Neural crest cell (in vitro differentiated cells): ENCODE measurements at regions not wholly inside any gene's neighbourhood (a gene's known extent, or its start where the extent isn't known, plus 50 kb on each side); places are given as distances from the start of the nearest gene placed in this dataset.
A peak's percentile ranks its signal among the peaks of the same experiment; 100 is the strongest.

Source experiments
- DNase-seq: peaks from one replicate; pipeline ENCODE4 v3.0.0; 2021; ENCODE audit warnings: low read depth, mixed read lengths, low spot score
- H3K27ac Mint-ChIP-seq: one replicate; pipeline ENCODE4 v1.8.0; 2021; ENCODE audit warnings: mild to moderate bottlenecking, mixed read lengths; ENCODE audit not compliant: unreplicated experiment
- H3K27me3 Mint-ChIP-seq: 2 replicates; pipeline ENCODE4 v1.8.0; 2021; ENCODE audit warnings: low read depth, mild to moderate bottlenecking, mixed read lengths
- H3K36me3 Mint-ChIP-seq: 2 replicates; pipeline ENCODE4 v1.8.0; 2021; ENCODE audit warnings: low read depth, mild to moderate bottlenecking, mixed read lengths
- H3K4me1 Mint-ChIP-seq: 2 replicates; pipeline ENCODE4 v1.8.0; 2021; ENCODE audit warnings: mixed read lengths
- H3K4me3 Mint-ChIP-seq: one replicate; pipeline ENCODE4 v1.8.0; 2021; ENCODE audit warnings: mild to moderate bottlenecking, mixed read lengths
- H3K9me3 Mint-ChIP-seq: 2 replicates; pipeline ENCODE4 v1.8.0; 2021; ENCODE audit warnings: mixed read lengths
- TF ChIP-seq, protein P1 (sequence below): fragments of 200-600 bp; sonication (generic); conservative IDR thresholded peaks from 2 replicates; pipeline ENCODE4 v1.5.0; 2021; ENCODE audit warnings: antibody characterized with exemption, mild to moderate bottlenecking

DNA sequence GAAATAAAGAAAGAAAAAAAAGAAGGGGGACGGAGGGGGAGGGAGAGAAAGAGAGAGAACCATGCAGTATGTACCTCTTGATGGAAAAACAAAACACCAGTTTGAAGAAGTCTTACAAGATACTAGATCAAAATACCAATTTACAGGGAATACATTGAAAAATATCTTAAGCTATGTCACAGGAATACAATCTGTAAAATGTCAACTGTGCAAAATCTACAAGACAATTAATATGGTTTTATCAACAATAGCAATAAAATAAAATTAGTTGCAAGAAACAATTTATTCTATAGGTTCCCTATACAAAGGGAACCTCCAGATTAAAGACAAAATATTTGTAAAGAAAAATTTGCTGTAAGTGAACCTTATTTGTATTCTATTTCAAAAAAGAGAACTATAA, 98.3 kb upstream of the CABCOCO1 start:
- Mint-ChIP-seq H3K36me3 (no peaks in the 10 kb centered on the region), H3K27ac (no peak overlapping the region), H3K9me3 (peaks cover 3% of the 10 kb centered on the region), H3K27me3 (no peaks in the 10 kb centered on the region), H3K4me3 (no peak overlapping the region), H3K4me1 (peaks cover 18% of the 10 kb centered on the region)
- TF ChIP-seq, protein P1, sequence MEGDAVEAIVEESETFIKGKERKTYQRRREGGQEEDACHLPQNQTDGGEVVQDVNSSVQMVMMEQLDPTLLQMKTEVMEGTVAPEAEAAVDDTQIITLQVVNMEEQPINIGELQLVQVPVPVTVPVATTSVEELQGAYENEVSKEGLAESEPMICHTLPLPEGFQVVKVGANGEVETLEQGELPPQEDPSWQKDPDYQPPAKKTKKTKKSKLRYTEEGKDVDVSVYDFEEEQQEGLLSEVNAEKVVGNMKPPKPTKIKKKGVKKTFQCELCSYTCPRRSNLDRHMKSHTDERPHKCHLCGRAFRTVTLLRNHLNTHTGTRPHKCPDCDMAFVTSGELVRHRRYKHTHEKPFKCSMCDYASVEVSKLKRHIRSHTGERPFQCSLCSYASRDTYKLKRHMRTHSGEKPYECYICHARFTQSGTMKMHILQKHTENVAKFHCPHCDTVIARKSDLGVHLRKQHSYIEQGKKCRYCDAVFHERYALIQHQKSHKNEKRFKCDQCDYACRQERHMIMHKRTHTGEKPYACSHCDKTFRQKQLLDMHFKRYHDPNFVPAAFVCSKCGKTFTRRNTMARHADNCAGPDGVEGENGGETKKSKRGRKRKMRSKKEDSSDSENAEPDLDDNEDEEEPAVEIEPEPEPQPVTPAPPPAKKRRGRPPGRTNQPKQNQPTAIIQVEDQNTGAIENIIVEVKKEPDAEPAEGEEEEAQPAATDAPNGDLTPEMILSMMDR, result no peak
- no peak for DNase-seq

DNA sequence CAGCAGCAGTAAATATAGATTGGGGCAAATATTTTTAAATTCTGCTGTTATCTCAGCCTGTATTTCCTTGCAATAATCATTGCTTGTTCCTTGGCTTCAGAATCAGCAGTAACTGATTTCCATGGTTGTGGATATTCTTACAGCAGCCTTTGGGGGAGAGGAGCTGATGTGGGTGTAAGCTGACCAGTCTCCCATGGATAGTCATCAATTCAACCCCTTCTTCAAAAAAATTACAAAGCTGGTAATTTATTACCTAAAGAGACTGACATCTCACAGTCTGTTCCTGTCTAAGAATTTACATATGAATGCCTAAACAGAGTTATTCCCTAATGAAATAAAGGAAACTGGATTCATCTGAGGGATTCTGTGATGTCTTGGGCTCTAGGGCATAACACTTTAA, 103.1 kb upstream of the CABCOCO1 start:
- no peaks in the 10 kb centered on the region for H3K27me3 Mint-ChIP-seq
- peaks cover 25% of the 10 kb centered on the region for H3K4me1 Mint-ChIP-seq
- no peaks in the 10 kb centered on the region for H3K36me3 Mint-ChIP-seq
- no peak overlapping the region for H3K27ac Mint-ChIP-seq
- TF ChIP-seq, protein P1, result no peak
- H3K4me3 Mint-ChIP-seq, result peak overlapping the region; percentile 6
- no peak for DNase-seq
- H3K9me3 Mint-ChIP-seq, result peaks cover 2% of the 10 kb centered on the region

DNA sequence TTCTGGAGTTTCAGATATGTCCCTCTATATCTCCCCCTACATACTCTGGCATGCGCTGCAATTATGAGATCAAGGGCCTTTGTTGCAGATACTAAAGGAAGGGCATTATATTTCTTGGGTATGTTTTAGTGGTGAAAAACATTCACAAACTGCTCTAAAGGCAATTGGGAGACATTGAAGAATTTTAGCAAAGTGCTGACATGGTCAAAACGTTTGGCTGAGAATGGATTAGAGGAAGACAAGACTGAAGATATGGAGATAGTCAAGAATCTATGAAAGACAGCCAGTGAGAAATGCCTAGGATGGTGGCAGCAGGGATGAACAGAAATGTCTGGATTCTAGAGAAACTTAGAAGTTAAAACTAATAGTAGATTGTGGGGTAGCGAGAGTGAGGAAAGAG, 104.5 kb upstream of the CABCOCO1 start:
- TF ChIP-seq, protein P1, result no peak
- DNase-seq, result no peak
- Mint-ChIP-seq H3K27ac (no peak overlapping the region), H3K36me3 (no peaks in the 10 kb centered on the region), H3K27me3 (no peaks in the 10 kb centered on the region), H3K4me1 (peaks cover 18% of the 10 kb centered on the region), H3K4me3 (no peak overlapping the region), H3K9me3 (peaks cover 2% of the 10 kb centered on the region)

DNA sequence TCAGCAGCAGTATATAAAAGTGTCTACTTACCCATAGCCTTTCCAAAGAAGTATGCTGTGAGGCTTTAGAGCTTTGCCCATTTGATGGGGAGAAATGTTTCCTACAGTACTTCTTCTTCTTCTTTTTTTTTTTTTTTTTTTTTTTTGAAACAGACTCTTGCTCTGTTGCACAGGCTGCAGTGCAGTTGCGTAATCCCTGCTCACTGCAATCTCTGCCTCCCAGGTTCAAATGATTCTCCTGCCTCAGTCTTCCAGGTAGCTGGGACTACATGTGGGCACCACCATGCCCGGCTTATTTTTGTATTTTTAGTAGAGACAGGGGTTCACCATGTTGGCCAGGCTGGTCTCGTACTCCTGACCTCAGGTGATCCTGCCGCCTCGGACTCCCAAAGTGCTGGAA, 101.7 kb upstream of the TMEM26 start:
- Mint-ChIP-seq H3K9me3 (peaks cover 2% of the 10 kb centered on the region), H3K27me3 (no peaks in the 10 kb centered on the region), H3K27ac (no peak overlapping the region), H3K4me1 (peaks cover 11% of the 10 kb centered on the region), H3K36me3 (no peaks in the 10 kb centered on the region), H3K4me3 (no peak overlapping the region)
- TF ChIP-seq, protein P1, result no peak
- no peak for DNase-seq

DNA sequence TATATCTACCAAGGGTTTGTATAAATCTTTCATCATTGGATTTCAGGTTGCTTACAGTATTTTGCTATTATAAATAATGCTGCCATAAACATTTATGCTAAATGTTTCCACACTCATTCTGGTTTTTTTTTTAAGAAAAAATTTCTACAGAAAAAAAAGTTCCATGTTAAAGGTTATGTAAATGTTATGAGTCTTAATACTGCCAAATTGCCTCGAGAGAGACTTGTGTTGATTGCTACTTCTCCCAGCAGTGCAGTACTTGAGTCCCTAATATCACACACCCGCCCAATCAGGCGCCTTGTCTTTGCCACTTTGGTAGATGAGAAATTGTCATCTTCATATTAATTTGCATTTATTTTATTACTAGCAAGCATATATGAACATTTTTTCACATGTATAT, 96.7 kb upstream of the TMEM26 start:
- Mint-ChIP-seq H3K9me3 (peaks cover 5% of the 10 kb centered on the region), H3K4me3 (no peak overlapping the region), H3K4me1 (no peaks in the 10 kb centered on the region), H3K36me3 (no peaks in the 10 kb centered on the region), H3K27ac (no peak overlapping the region), H3K27me3 (no peaks in the 10 kb centered on the region)
- DNase-seq, result no peak
- TF ChIP-seq, protein P1, result no peak

DNA sequence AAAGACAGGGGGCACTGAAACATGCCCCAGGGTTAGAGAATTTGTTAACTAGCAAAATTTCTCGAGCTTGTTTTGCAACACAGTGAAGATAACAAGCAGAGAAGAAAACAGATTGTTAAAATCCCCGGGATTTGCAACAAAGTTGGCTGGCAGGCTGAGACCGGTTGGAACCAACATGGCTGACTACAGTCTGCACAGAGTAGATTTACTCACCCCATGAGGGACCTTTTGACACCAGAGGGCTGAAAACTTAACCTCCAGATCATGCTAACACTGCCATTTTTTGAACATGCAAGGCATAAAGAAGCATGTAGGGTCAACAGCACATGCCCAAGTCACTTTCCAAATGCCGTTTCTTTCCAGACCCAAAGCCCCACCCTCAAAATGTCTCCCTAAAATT, 95.2 kb upstream of the TMEM26 start:
- no peak overlapping the region for H3K27ac Mint-ChIP-seq
- no peaks in the 10 kb centered on the region for H3K27me3 Mint-ChIP-seq
- no peaks in the 10 kb centered on the region for H3K4me1 Mint-ChIP-seq
- H3K36me3 Mint-ChIP-seq, result no peaks in the 10 kb centered on the region
- no peak for DNase-seq
- H3K4me3 Mint-ChIP-seq, result no peak overlapping the region
- H3K9me3 Mint-ChIP-seq, result peaks cover 9% of the 10 kb centered on the region
- TF ChIP-seq, protein P1, result no peak
